Cerebellar cortex (tissue), 1 donor: ENCODE measurements at regions not wholly inside any gene's neighbourhood (a gene's known extent, or its start where the extent isn't known, plus 50 kb on each side); places are given as distances from the start of the nearest gene placed in this dataset.

ENCODE experiments used
- DNase-seq: peaks from one replicate; pipeline ENCODE4 v3.0.0-alpha.2; 2015; ENCODE audit warnings: low spot score

DNA sequence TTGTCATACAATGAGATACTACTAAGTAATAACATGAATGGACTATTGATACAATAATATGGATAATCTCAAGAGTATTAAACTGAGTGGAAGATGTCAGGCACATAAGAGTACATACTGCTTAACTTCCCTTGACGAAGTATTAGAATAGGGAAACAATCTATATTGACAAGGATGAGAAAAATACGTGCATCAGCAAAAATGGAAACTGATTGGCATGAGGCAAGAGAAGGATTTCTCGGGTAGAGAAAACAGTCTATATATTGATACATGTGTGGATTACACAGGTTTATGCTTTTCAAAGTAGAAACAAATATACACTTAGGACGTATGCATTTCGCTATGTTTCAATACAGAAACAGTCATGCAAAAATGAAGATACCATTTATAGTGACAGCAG, 57.4 kb downstream of the PRR20E start:
- no peak for DNase-seq

DNA sequence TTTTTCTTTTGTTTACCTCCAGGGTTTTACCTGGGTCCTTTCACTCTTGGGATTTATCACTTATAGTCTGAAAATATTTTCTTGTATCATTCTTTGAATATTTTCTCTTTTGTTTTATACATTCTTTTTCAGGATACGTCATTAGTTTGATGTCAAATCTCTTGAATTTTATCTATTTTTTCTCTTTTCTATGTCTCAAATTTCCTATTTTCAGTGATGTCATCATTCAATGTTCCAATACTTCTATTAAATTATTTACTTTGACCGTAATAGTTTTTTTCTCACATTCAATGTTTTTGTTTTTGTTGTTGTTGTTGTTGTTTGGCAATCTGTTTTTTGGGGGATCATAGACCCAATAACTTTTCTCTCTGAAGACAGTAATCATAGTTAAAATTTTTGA, 83.5 kb downstream of the PRR20E start:
- no peak for DNase-seq

DNA sequence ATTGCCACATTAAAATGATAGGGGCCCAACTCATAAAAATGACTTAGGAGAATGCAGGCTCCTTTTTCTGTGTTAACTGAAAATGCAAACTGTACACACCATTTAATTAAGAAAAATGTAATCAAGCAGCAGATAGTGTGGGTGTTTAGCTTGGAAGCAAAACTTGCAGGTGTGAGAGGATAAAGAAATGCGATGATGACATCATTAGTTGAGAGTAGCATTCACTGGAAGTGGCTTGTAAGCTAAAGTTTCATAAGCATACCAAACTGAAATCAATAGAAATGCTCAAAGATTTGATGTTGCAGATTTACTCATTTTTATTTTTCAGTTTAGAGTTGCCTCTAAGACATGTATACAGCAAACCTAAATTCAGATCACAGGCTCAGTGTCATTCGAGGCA, 86.6 kb downstream of the PRR20E start:
- DNase-seq, result no peak

DNA sequence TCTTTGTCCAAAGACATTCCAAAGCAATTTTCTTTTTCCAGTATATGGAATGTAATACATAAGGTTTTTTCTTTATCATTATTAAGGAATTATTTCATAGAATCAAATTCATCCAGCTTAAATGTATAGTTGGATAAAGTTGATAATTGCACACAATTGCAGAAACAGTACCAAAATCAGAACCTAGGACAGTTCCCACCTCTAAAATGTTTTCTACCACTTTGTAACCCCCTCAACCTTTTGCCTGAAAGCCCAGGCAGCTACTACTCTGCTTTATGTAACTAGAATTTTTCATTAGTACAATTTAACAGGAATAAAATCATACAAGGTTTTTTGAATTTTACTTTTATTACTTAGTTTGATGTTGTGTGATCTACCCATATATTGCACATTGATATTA, 98.0 kb downstream of the PRR20E start:
- no peak for DNase-seq

DNA sequence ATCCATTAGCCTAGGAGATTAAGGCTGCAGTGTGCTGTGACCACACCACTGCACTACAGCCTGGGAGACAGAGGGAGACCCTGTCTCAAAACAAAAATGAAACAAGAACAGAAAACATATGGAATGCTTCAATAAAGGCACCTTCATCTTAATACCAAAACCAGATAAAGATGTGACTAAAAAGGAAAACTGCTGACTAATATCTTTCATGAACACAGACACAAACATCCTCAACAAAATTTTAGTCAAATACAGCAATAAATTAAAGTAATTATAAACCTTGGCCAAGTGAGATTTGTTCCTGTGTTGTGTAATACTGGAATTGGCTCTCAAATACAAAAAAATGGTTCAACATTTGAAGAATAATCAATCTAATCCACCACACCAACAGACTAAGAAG, 103.5 kb downstream of the PRR20E start:
- no peak for DNase-seq

DNA sequence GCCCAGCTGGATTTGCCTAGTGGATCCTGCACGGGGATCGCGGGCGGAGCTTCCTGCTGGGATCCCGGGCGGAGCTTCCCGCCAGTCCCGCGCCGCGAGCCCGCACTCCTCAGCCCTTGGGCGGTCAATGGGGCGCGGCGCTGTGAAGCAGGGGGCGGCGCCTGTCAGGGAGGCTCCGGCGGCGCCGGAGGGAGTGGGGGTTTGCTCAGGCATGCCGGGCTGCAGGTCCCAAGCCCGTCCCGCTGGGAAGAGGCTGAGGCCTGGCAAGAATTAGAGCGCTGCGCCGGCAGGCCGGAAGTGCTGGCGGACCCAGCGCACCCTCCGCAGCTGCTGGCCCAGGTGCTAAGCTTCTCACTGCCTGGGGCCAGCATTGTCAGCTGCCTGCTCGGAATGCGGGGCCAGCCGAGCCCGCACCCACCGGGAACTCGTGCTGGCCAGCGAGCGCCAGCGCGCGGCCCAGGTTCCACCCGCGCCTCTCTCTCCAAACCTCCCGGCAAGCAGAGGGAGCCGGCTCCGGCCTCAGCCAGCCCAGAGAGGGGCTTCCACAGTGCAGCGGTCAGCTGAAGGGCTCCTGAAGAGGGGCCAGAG, 119.6 kb downstream of the PRR20E start:
- DNase-seq, result no peak

DNA sequence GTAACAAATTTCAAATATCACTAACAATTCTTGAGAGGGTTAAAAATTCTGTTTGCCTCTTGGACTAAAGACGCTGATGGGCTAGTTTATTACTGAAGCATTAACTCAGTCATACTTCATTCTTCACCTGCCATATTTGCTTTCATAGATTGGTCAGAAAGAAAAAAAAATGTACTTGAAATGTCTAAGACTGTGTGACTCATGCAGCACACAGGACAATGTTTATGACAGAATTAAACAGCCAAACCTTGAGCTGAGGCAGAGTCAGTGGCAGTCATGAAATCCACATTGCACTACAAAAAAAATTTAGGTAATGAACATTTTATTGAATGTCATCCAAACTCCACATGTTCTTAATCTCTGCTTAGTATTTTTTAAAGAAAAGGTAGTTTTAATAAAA, 135.6 kb downstream of the PRR20E start:
- no peak for DNase-seq

DNA sequence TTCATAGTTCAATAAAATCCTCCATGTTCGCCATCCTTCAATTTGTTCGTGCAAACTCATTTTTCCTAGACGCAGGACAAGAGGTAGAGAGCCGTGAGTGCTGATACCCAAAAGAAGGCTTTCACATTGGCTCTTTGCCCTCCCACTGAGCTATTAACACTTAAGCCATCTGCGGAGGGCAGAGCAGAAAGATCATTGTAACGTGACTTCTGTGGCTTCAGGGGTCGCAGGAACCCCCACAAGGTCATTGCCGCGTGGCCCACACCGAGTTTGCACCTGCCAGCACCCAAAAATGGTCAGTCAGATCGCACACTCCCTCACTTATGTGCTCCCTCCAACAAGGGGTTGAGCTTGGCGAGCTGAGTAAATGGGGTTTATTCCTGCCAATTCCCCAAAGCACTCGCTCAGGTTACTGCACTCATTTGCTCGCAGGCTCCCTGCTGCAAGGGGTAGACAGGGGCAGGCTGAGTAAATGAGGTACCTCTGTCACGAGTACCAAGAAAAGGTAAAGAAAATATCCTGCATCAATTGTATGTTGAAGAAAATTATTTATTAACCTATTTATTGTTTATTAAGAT, 144.1 kb downstream of the PRR20E start:
- no peak for DNase-seq

DNA sequence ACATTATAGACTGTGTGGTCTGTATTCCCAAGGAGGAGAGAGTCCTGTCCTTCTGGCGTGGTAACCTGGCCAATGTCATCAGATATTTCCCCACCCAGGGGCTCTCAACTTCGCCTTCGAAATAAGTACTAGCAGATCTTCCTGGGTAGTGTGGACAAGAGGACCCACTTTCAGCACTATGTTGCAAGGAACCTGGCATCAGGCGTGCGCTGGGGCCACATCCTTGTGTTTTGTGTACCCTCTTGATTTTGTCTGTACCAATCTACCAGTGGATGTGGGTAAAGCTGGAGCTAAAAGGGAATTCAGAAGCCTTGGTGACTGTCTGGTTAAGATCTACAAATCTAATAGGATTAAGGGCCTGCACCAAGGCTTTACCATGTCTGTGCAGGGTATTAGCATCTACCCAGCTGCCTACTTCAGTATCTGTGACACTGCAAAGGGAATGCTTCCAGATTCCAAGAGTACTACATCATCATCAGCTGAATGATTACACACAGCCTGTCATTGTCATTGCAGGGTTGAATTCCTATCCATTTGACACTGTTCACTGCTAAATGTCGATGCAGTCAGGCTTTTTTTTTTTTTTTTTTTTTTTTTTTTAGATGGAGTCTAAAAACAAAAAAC, 148.0 kb downstream of the PRR20E start:
- no peak for DNase-seq

DNA sequence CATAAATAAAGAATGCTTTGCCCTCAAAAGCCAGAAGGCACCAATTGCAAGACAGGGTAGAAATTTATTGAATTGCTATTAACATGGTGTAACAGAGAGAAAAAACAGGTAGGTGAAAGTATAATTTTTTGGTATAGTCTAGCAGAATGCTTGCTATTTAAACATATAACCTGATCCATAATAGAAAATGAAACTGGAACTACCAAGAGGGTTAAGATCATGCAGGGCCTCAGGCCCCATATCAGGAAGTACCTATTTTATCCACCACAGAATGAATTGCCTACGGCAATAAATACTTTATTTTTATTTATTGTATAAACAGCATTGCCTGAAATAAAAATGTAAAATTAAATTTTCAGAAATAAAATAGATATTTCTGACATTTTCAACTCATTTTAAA, 159.5 kb downstream of the PRR20E start:
- DNase-seq, result no peak

DNA sequence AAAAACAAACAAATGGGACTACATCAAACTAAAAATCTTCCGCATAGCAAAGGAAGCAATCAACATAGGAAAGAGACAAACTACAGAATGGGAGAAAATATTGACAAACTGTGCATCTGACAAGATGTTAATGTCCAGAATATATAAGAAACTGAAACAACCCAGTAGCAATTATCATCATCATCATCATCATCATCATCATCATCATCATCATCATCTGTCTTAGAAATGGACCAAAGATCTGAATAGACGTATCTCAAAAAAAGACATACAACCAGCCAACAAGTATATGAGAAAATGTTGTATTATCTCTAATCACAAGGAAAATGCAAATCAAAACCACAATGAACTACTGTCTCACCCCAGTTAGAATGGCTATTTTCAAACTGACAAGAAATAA, 173.9 kb downstream of the PRR20E start:
- no peak for DNase-seq

DNA sequence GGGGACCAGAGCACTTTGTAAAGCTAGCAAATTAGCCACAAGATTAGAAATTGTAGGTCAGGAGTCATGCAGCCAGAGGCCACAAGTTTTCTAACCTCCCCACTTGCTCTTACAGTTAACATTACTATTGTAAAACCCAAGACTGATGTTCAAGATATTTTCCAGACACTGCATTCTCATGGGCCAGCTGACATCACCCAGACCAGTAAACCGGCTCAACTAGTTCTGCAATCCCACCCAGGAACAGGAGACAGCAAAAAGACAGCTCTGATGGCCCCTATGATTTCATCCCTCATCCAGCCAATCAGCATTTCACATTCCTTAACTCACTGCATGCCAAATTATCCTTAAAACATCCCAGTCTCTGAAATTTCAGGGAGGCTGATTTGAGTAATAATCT, 178.5 kb downstream of the PRR20E start:
- DNase-seq, result no peak

DNA sequence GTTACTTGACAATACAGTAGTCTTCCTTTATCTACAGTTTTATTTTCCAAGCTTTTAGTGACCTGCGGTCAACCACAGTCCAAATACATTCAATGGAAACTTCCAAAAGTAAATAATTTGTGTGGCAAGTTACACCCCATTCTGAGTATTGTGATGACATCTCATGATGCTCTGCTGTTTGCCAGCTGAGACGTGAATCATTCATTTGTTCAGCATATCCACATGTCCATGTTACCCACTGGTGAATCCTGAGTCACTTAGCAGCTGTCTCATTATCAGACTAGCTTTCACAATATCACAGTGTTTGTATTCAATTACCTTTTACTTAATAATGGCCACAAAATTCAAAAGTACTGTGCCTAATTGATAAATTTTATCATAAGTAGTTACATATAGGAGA, 179.8 kb downstream of the PRR20E start:
- DNase-seq, result no peak

DNA sequence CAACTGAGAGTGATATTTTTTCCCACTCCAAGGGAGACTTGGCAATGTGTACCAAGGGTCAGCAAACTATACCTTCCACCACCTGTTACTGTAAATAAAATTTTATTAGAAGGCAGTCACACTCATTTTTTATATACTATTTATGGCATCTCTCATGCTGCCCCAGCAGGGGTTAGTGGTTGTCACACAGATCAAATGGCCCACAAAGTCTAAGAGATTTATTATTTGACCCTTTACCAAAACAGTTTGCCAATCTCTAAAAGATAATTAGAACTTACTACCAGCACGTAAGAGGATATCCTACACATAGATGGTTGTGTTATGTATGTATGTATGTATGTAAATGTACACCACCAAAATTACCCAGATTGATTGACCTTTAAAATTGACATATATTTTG, 185.1 kb downstream of the PRR20E start:
- DNase-seq, result no peak

DNA sequence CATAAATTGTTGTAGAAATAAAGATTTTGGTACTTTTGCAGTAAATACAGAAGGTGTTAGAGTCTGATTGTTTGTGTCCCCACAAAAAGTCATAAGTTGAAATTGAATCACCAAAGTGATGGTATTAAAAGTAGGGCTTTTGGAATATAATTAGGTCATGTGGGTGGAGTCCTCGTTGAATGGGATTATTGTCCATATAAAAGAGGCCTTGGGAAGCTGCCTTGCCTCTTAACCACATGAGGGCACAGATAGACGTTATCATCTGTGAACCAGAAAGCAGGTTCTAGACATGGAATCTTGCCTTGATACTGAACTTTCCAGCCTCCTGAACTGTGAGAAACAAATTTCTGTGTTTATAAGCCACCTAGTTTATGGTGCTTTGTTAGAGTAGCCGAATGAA, 186.8 kb downstream of the PRR20E start:
- DNase-seq, result no peak

DNA sequence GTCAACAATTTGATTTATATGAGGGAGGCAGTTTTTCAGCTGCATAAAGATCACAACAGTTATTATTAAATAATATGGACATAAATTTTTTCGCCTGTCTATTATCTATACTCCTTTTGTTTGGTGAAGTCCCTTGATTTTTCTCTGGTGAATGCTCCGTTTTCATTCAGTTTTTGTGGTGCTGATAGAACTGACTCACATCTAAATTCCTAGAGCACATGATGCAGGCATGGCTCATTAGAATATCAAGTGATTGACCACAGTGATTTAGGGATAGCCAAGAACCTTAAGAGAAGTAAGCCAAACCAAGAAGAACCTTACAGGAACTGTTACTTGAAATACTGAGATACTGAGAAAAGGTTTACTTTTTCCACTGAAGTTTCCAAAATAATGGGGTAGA, 208.9 kb downstream of the PRR20E start:
- no peak for DNase-seq

DNA sequence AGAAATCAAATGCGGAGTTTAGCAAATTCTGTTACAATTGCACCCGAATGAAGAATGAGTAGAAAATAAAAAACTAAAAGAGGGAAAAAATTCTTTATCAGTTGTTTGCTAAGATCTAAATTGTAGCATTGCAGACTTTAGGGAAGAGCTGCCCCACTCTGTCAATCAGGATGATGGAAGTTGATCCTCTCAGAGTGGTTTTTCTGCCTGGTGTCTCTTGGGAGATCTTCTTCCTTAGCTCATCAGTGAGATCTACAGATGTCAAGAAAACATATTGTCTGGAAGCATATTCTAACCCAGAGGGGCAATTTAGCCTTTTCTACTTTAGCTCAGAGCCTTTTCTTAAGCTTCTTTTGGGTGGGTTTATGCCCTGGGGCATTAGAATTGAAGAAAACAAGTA, 223.2 kb upstream of the PCDH17 start:
- no peak for DNase-seq

DNA sequence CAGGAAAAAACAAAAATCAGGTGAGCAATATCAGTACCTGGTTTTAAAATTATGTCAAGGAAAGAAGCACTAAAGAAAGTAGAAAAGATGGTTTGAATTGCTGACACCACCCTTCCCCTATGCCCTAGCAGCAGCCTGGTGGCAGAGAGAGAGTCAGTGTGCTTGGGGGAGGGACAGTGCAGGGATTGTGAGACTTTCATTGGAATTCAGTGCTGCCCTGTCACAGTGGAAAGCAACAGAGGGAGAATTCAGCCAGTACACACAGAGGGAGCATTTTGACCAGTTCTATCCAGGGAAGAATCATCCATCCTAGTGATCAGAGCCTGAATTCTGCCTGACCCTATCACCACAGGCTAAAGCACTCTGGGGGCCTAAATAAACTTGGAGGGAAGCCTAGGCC, 222.4 kb upstream of the PCDH17 start:
- DNase-seq, result no peak

DNA sequence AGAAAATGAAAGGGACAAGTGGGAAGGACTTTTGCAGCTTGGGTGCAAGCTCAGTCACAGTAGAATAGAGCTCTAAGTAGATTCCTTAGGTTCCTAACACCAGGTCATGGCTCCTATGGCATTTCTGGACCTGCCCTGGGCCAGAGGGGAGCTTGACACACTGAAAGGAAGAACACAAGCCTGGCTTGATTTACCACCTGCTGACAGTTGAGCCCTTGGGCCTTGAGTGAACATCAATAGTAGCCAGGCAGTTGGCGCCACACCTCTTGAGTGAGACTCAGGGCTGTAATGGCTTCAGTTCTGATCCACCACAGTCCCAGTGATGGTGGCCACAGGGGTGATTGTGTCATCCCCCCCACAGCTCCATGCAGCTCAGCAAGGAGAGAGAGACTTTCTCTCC, 221.9 kb upstream of the PCDH17 start:
- DNase-seq, result no peak

DNA sequence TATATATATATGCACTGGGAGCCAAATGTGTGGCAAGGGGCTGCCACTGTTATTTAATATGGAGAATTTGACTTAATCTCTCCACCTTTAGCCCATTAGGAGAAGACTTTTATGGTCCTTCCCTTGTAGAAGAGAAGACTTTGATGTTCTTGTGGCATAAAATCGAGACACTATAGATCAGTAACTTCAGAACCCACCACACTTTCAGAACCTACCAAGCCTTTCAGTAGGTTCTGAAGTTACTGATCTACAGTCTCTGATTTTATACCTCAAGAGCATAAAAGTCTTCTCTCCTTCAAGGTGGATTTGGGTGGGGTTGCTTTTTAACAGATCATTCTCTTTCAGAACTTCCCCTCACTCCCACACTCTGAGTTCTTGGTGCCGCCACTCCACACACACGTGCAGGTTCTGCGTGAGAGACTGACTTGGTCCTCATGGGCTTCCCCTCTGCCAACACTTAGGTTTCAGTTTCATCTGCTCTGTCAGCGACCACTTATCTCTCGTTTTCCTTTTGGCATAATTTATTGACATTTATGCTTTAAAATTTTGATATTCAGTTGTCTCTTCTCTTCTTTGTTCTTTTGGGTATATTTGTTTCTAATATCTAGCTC, 213.4 kb upstream of the PCDH17 start:
- DNase-seq, result no peak

DNA sequence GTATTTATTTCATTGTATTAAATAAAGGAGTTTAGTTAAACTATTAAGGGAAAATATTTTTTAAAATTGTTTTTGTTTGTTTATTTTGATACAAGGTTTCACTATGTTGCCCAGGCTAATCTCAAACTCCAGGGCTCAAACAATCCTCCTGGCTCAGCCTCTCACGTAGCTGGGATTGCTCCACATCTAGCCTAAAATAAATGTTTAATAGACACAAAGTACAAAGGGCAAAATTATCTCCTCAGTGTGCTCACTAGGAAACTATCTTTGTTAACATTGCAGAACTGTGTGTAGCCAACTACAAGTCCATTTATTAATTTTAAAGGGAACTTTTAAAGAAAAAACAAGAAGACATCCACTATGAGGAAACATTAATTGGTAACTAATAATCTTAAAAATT, 207.2 kb upstream of the PCDH17 start:
- DNase-seq, result no peak

DNA sequence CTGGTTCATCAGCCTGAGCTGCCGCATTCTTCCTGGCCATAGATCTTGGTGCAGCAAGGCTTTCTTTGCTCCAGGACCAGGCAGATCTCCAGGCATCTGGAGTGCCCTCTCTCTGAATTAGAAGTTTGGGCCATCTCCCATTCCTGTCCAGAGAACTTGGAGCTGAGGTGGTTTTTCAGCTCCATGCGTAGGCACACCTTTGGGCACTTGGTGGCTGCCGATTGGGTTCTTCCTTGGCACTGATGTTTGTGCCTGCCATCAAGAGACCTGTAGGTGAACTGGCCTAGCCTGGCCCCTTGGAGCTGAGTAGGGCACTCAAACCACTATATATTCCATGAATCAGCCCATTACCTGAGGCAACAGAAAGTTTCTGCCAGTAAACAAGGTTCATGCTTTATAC, 206.0 kb upstream of the PCDH17 start:
- no peak for DNase-seq

DNA sequence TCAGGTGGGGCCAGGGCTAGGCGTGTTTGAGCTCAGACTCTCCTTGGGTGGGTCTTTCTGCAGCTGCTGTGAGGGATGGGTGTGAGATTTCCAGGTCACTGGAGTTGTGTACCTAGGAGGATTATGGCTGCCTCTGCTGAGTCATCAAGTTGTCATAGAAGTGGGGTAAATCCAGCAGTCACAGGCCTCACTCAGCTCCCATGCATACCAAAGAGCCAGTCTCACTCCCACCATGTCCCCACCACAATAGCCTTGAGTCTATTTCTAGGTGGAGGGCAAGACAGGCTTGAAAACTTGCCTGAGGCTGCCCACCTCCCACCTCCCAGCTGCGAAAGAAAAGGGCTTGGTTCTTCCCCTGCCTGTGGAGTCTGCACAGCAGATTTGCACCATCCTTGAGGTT, 194.0 kb upstream of the PCDH17 start:
- DNase-seq, result no peak

DNA sequence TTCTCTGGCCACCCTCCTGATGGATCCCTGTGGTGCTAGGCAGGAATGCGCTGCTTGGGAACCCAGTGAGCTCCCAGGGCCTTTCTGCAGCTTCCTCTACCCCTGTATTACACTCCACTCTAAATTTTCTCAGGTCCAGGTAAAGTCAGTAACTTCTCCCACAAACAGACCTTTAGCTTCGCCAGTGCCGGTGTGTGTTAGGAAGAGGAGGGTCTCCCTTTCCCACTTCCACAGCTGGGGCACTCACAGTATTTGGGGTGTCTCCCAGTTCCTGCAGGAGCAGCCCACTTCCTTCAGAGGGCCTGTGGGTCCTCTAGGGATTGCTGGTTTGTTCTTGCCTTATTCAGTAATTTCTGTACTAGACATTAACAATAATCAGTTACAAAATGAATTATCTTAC, 193.5 kb upstream of the PCDH17 start:
- DNase-seq, result no peak
